HK-2 (cell line): ENCODE measurements at regions not wholly inside any gene's neighbourhood (a gene's known extent, or its start where the extent isn't known, plus 50 kb on each side); places are given as distances from the start of the nearest gene placed in this dataset.
"Not testable (repeated sequence)": the region's sequence is repeated elsewhere in the genome, so short reads cannot be mapped to it uniquely, and the experiment has no call there.

Source experiments
- DNase-seq: peaks from one replicate; pipeline ENCODE4 v3.0.0-alpha.2; 2018; ENCODE audit not compliant: unreplicated experiment

GRCh38 chr22:48779661-48780596 is 1047.7 kb downstream of the BRD1 start:
- DNase-seq: no peak

GRCh38 chr22:48779211-48779643 is 1048.4 kb downstream of the BRD1 start:
- DNase-seq: no peak

GRCh38 chr22:48778308-48779195 is 1049.1 kb downstream of the BRD1 start:
- no peak for DNase-seq

GRCh38 chr22:48772286-48772907 is 1055.3 kb downstream of the BRD1 start:
- DNase-seq: no peak

GRCh38 chr22:48765595-48765994 is 1062.1 kb downstream of the BRD1 start:
- DNase-seq: no peak

- DNase-seq: no peak
These were observed 1066.1 kb downstream of the BRD1 start for GRCh38 chr22:48761546-48761945.

- no peak for DNase-seq
These were observed 1066.9 kb downstream of the BRD1 start for GRCh38 chr22:48760481-48761390.

GRCh38 chr22:48758881-48759875 is 1068.5 kb downstream of the BRD1 start:
- DNase-seq: no peak

GRCh38 chr22:48757985-48758561 is 1069.6 kb downstream of the BRD1 start:
- no peak for DNase-seq

GRCh38 chr22:48757581-48757980 is 1070.1 kb downstream of the BRD1 start:
- no peak for DNase-seq

- not testable (repeated sequence) for DNase-seq
These were observed 1070.5 kb downstream of the BRD1 start for GRCh38 chr22:48757135-48757534.

- DNase-seq: no peak
These were observed 1071.2 kb downstream of the BRD1 start for GRCh38 chr22:48756146-48757111.

GRCh38 chr22:48755059-48755949 is 1072.4 kb downstream of the BRD1 start:
- no peak for DNase-seq

GRCh38 chr22:48754611-48755058 is 1073.0 kb downstream of the BRD1 start:
- DNase-seq: no peak

GRCh38 chr22:48753752-48754517 is 1073.7 kb downstream of the BRD1 start:
- DNase-seq: no peak

- DNase-seq: no peak
These were observed 1074.3 kb downstream of the BRD1 start for GRCh38 chr22:48753381-48753730.
